ENCODE measurements at regions not wholly inside any gene's neighbourhood (a gene's known extent, or its start where the extent isn't known, plus 50 kb on each side); places are given as distances from the start of the nearest gene placed in this dataset.

DNA sequence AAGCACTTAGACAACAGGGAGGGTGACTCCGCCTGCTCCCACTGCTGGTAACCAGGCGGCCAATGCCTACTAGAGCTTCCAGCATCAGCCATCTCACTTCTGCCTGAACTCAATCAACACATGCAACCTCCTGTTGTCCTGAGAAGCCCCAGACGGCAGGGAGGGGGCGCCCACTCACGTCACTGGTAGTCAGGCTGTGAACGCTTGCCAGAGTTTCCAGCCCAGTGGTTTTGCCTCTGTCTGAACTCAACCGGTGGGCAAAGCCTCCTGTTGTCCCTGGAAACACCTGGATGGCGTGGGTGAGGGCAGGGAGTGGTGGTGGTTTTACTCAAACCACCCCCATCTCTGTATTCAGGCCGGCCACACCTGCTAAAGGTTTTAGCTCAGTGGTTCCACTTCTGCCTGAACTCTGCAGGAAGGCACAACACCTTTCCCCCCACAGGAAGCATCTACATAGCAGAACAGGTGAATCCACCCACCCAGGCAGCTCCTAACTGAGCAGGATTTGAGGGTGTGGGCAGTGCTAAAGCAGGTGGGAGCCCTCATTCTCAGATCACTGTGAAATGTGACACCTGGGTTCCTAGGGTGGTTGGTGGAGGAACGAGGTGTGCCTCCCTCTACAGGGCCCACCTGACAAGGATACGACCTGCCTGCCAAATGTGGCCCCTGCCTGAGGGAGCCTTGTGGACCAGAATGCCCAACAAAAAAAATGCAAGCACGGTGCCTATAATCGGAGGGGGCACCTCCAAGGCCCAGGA is 563.0 kb upstream of the SEMA3D start:
- TF ChIP-seq POLR2A (IDR thresholded peaks at IDR 0.05) (no peak), EP300 (IDR thresholded peaks at IDR 0.05) (no peak)
- TF ChIP-seq, protein P1, sequence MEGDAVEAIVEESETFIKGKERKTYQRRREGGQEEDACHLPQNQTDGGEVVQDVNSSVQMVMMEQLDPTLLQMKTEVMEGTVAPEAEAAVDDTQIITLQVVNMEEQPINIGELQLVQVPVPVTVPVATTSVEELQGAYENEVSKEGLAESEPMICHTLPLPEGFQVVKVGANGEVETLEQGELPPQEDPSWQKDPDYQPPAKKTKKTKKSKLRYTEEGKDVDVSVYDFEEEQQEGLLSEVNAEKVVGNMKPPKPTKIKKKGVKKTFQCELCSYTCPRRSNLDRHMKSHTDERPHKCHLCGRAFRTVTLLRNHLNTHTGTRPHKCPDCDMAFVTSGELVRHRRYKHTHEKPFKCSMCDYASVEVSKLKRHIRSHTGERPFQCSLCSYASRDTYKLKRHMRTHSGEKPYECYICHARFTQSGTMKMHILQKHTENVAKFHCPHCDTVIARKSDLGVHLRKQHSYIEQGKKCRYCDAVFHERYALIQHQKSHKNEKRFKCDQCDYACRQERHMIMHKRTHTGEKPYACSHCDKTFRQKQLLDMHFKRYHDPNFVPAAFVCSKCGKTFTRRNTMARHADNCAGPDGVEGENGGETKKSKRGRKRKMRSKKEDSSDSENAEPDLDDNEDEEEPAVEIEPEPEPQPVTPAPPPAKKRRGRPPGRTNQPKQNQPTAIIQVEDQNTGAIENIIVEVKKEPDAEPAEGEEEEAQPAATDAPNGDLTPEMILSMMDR (IDR thresholded peaks at IDR 0.05) = no peak
